ENCODE measurements at regions not wholly inside any gene's neighbourhood (a gene's known extent, or its start where the extent isn't known, plus 50 kb on each side); places are given as distances from the start of the nearest gene placed in this dataset.

GRCh38 chr19:30752876-30753275, 380.7 kb downstream of the ZNF536 start:
- H3K27me3 ChIP-seq: no peaks in the 10 kb centered on the region
- intact Hi-C loops (cut with DNase I): no loop called here
- TF ChIP-seq POLR2A (IDR thresholded peaks at IDR 0.05): no peak
- TF ChIP-seq CTCF (IDR thresholded peaks at IDR 0.05): no peak

GRCh38 chr19:30752201-30752600, 380.0 kb downstream of the ZNF536 start:
- WGBS, 2 donors: 69 to 74% methylated on average over 4 to 6 of the region's 6 CpGs
- H3K9me3 ChIP-seq: peaks cover 0 to 17% (median 0%) of the 10 kb centered on the region in 3 donors
- H3K4me1 ChIP-seq: no peaks in the 10 kb centered on the region
- intact Hi-C loops (cut with DNase I): no loop called here
- no peak overlapping the region for H3K4me3 ChIP-seq
- H3K36me3 ChIP-seq: no peaks in the 10 kb centered on the region
- no peak for DNase-seq
- no peak for TF ChIP-seq POLR2A (IDR thresholded peaks at IDR 0.05)
- no peak for TF ChIP-seq CTCF (IDR thresholded peaks at IDR 0.05)
- no peak overlapping the region for H3K27ac ChIP-seq
- no peaks in the 10 kb centered on the region for H3K27me3 ChIP-seq

More at GRCh38 chr19:30752876-30753275, 380.7 kb downstream of the ZNF536 start:
- Histone ChIP-seq H3K9me3 (peaks cover 0 to 17% (median 0%) of the 10 kb centered on the region in 3 donors), H3K27ac (no peak overlapping the region), H3K4me1 (no peaks in the 10 kb centered on the region), H3K36me3 (no peaks in the 10 kb centered on the region), H3K4me3 (no peak overlapping the region)
- no peak for DNase-seq
- WGBS, 2 donors: 66 to 81% methylated on average over 3 of the region's 3 CpGs

- intact Hi-C loops (cut with DNase I): no loop called here
- no peaks in the 10 kb centered on the region for H3K36me3 ChIP-seq
- H3K4me1 ChIP-seq: no peaks in the 10 kb centered on the region
- WGBS, 2 donors: 82 to 85% methylated on average over 3 to 4 of the region's 4 CpGs
- no peak for TF ChIP-seq CTCF (IDR thresholded peaks at IDR 0.05)
- TF ChIP-seq POLR2A (IDR thresholded peaks at IDR 0.05): no peak
- H3K4me3 ChIP-seq: no peak overlapping the region
- peaks cover 0 to 22% (median 0%) of the 10 kb centered on the region in 4 donors for H3K27me3 ChIP-seq
- H3K27ac ChIP-seq: no peak overlapping the region
- peaks cover 0 to 14% (median 0%) of the 10 kb centered on the region in 3 donors for H3K9me3 ChIP-seq
- no peak for DNase-seq
These were observed 373.3 kb downstream of the ZNF536 start for GRCh38 chr19:30745476-30745985.

DNA sequence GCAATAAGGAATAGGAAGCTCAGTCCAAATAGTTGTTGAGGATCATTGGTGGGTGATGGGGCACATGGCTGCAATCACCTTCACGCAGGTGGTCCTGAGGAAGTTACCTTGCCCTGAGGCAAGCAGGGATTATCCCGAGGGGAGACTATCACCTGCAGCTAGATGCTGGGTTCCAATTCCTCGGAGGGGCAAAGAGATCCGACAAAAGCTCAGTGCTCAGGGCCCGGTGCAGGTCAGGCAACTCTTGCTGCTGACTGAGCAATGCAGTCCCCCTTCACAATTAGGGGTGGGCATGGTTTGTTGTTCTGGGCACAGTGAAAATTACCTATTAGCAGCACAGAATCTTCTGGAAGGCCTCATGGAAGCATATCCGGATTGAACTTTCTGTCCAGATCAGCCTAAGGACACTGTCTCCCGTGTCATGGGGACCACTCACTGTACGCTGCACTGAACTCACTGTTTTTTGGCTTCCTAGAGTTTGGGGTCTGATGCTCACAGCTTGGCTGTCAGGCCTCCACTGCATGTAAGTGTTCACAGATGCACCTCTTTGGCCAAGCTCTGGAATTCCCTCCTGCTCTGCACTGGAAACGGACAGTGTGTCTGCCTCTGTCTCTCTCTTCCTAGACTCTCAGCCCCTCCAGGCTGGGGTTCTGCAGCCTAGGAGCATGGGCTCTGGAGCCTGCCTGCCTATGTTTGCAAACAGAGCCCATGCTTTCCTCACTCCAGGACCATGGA, 372.7 kb downstream of the ZNF536 start:
- DNase-seq: no peak
- intact Hi-C loops (cut with DNase I): no loop called here
- 84 to 98% methylated on average over 6 to 7 of the region's 9 CpGs for WGBS, 2 donors

More for the DNA sequence above, 372.7 kb downstream of the ZNF536 start:
- Histone ChIP-seq H3K4me3 (no peak overlapping the region), H3K27ac (no peak overlapping the region), H3K36me3 (no peaks in the 10 kb centered on the region), H3K27me3 (peaks cover 0 to 22% (median 0%) of the 10 kb centered on the region in 4 donors), H3K4me1 (no peaks in the 10 kb centered on the region), H3K9me3 (peaks cover 0 to 8% (median 0%) of the 10 kb centered on the region in 3 donors)
- no peak for TF ChIP-seq CTCF (IDR thresholded peaks at IDR 0.05)
- TF ChIP-seq POLR2A (IDR thresholded peaks at IDR 0.05): no peak
